Heart left ventricle (tissue), 13 donors: ENCODE measurements at regions not wholly inside any gene's neighbourhood (a gene's known extent, or its start where the extent isn't known, plus 50 kb on each side); places are given as distances from the start of the nearest gene placed in this dataset.

Source experiments
- CTCF ChIP-seq, 12 donors: fragments of 200-600 bp; sonication (generic) in 4 of 12; IDR thresholded peaks; one replicate each; pipeline versions ENCODE4 v1.5.0 to v1.8.0; 2018 to 2022; ENCODE audit warnings: antibody characterized with exemption in 12 of 12, mild to moderate bottlenecking in 5 of 12
- POLR2A ChIP-seq, 2 donors: fragments of 450-650 bp; IDR thresholded peaks; one replicate each; pipeline ENCODE4 v1.6.1; 2017; ENCODE audit warnings: antibody characterized with exemption in 2 of 2, mild to moderate bottlenecking in 2 of 2, moderate library complexity in 2 of 2
- donor health status: ischemic (EF 13 %, LVEDD 7.1; RV severe dilation, severe dysfunction).
- donor health status: DM: no; HTN: yes; CAD: no.
- donor health status: DM: no; HTN: no; CAD: no.
- donor health status: ischemic (EF 25% LVEDD 6.9; RV normal size, moderate dysfunction).
- donor health status: ischemic (EF 25% LVEDD 5.7; RV mildly dilated, moderate dysfunction).
- donor health status: ischemic (EF 35%, LVEDD 5.7; RV mildly dilated, moderate dysfunction).
- donor health status: nonischemic (EF 11% LVEDD 7.7; RV severe dilation, severe dysfunction).
- donor health status: DM: yes; HTN: yes; CAD: no.
- donor health status: PGD.
- donor health status: ischemic (EF 29% LVEDD 5.4; RV normal size, mild dysfunction).
- donor health status: nonischemic (EF 23%, LVEDD 6.1; RV moderate dilation, normal function).

DNA sequence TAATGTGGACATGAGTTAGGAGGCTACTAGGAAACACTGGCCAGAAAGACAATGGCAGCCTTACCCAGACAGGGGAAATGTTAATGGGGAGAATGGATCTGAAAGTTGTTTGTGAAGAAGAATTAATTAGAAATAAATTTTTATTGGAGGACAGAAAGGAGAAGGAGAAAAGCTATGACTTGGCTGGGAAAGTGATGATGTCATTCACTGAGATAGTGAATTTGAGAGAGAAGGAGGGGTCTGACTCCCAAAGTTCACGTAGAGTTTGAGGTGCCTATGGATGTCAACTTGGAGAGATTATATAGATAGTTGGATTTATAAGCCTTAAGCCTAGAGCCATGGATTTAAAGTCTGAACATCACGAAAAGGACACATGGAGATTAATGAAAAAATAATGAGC is 144.6 kb upstream of the ZNF521 start:
- no peak for TF ChIP-seq CTCF (IDR thresholded peaks at IDR 0.05)
- no peak for TF ChIP-seq POLR2A (IDR thresholded peaks at IDR 0.05)
